ENCODE measurements at regions not wholly inside any gene's neighbourhood (a gene's known extent, or its start where the extent isn't known, plus 50 kb on each side); places are given as distances from the start of the nearest gene placed in this dataset.

- TF ChIP-seq CTCF (IDR thresholded peaks at IDR 0.05) (no peak), POLR2A (IDR thresholded peaks at IDR 0.05) (no peak)
These were observed 102.6 kb upstream of the ALDH3B2 start for GRCh38 chr11:67776852-67777520.

Data from Peyer's patch (tissue), 4 donors.